Stomach (tissue), 4 donors: ENCODE measurements at regions not wholly inside any gene's neighbourhood (a gene's known extent, or its start where the extent isn't known, plus 50 kb on each side); places are given as distances from the start of the nearest gene placed in this dataset.

Experiments used
- POLR2A ChIP-seq, 4 donors: fragments of 450-650 bp; IDR thresholded peaks; one replicate each; pipeline ENCODE4 v1.6.1; 2016; ENCODE audit warnings: antibody characterized with exemption in 4 of 4, control low read depth in 2 of 4, mild to moderate bottlenecking in 1 of 4, moderate library complexity in 1 of 4
- TF ChIP-seq, protein P1 (sequence below), 7 experiments: fragments of 450-650 bp in 4 of 7; fragments of 200-600 bp in 3 of 7; sonication (generic) in 3 of 7; IDR thresholded peaks; one replicate each; pipeline ENCODE4 v1.5.1; 2016 to 2019; ENCODE audit warnings: antibody characterized with exemption in 7 of 7, control low read depth in 2 of 7, mild to moderate bottlenecking in 1 of 7

DNA sequence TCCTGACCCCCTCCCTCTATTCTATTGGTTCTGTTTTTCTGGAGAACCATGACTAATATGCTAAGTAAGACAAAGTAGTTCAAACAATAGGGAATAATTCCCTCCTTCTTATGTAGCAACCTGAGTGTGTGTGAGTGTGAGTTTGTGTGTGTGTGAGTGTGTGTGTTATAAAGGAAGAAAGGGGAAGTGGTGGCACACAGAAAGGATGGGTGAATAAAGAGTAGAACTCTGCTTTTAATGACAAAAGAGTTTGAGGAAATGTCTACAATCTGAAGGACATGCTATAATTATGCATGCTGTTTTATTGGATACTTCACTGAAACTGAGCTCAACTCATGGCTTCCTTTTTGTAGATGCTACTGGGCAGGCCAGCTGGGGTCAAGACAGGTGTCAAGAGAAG is 489.5 kb downstream of the REEP3 start:
- TF ChIP-seq, protein P1, sequence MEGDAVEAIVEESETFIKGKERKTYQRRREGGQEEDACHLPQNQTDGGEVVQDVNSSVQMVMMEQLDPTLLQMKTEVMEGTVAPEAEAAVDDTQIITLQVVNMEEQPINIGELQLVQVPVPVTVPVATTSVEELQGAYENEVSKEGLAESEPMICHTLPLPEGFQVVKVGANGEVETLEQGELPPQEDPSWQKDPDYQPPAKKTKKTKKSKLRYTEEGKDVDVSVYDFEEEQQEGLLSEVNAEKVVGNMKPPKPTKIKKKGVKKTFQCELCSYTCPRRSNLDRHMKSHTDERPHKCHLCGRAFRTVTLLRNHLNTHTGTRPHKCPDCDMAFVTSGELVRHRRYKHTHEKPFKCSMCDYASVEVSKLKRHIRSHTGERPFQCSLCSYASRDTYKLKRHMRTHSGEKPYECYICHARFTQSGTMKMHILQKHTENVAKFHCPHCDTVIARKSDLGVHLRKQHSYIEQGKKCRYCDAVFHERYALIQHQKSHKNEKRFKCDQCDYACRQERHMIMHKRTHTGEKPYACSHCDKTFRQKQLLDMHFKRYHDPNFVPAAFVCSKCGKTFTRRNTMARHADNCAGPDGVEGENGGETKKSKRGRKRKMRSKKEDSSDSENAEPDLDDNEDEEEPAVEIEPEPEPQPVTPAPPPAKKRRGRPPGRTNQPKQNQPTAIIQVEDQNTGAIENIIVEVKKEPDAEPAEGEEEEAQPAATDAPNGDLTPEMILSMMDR (IDR thresholded peaks at IDR 0.05): no peak
- no peak for TF ChIP-seq POLR2A (IDR thresholded peaks at IDR 0.05)
